ENCODE measurements at regions not wholly inside any gene's neighbourhood (a gene's known extent, or its start where the extent isn't known, plus 50 kb on each side); places are given as distances from the start of the nearest gene placed in this dataset.

DNA sequence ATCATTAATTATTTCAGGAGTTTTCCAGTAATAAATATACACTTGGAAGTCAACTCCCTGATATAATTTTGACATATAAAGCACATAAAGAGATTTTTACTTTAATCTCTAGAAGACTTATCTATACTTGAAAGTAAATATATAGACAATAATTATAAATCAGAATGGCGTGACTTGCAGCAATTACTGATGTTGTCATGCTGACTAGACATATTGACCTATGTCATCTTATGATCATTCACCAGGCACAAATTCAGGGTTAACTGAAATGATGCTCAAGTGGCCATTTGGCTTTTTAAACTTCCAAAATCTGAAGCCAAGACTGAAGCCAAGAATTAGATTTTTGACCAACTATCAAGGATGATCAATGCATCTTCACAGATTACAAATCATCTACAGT is 192.2 kb downstream of the MCHR2 start:
- Histone ChIP-seq H3K79me2 (ENCODE audit: insufficient read depth, low read length) (no peaks in the 10 kb centered on the region), H3K4me2 (ENCODE audit: insufficient read depth, insufficient read length, low read length) (no peak overlapping the region), H2BK20ac (ENCODE audit: low read depth, low read length, poor library complexity, severe bottlenecking) (no peak overlapping the region), H3K56ac (ENCODE audit: insufficient read length, low read depth, low read length) (no peak overlapping the region), H3K23ac (ENCODE audit: insufficient read length, low read depth, low read length) (no peak overlapping the region), H4K20me1 (ENCODE audit: control insufficient read depth, insufficient read depth, insufficient read length) (no peaks in the 10 kb centered on the region), H3K9me3 (ENCODE audit: control insufficient read depth, low read depth, low read length) (no peaks in the 10 kb centered on the region), H4K8ac (replicated peaks; ENCODE audit: insufficient read length, low read depth, low read length) (no peak overlapping the region), H2BK120ac (ENCODE audit: low read depth, low read length, poor library complexity, severe bottlenecking) (no peak overlapping the region), H3K9ac (ENCODE audit: extremely low read depth, insufficient read length, low read length) (no peak overlapping the region), H3K4ac (ENCODE audit: low read depth, low read length) (no peak overlapping the region), H4K5ac (ENCODE audit: insufficient read length, low read depth, low read length) (no peak overlapping the region), H2BK5ac (ENCODE audit: insufficient read length, low read length) (no peak overlapping the region), H2BK15ac (ENCODE audit: low read depth, low read length) (no peak overlapping the region), H2BK12ac (ENCODE audit: insufficient read length, low read depth, low read length) (no peak overlapping the region), H3K79me1 (ENCODE audit: insufficient read depth, low read depth, low read length, poor library complexity, severe bottlenecking) (no peaks in the 10 kb centered on the region), H3K27me3 (ENCODE audit: insufficient read depth, low read length) (no peaks in the 10 kb centered on the region), H3K14ac (ENCODE audit: insufficient read depth, low read length) (no peak overlapping the region), H4K91ac (ENCODE audit: insufficient read length, low read depth, low read length) (no peak overlapping the region), H3T11ph (ENCODE audit: low read length) (no peak overlapping the region), H2AK5ac (ENCODE audit: insufficient read length, low read length) (no peak overlapping the region), H3K4me1 (ENCODE audit: insufficient read depth, low read length) (no peaks in the 10 kb centered on the region), H3K18ac (ENCODE audit: insufficient read length, low read depth, low read length) (no peak overlapping the region), H3K23me2 (ENCODE audit: insufficient read length, low read depth, low read length, poor library complexity, severe bottlenecking) (no peaks in the 10 kb centered on the region), H3K27ac (ENCODE audit: insufficient read length, low read depth, low read length) (no peak overlapping the region), H2AFZ (ENCODE audit: low read length) (no peak overlapping the region)
- Mint-ChIP-seq H3K4me3 (no peak overlapping the region), H3K27me3 (ENCODE audit: low read depth) (peaks cover 2% of the 10 kb centered on the region; the same call in 1 of the 2 replicates), H3K9me3 (no peaks in the 10 kb centered on the region), H3K4me1 (peaks cover 4 to 6% of the 10 kb centered on the region in 2 experiments), H3K36me3 (ENCODE audit: insufficient read depth in 1 of 3, low read depth in 3 of 3) (peaks cover 0 to 4% (median 0%) of the 10 kb centered on the region in 3 experiments; a peak in 1 of 7 replicates), H3K27ac (no peak overlapping the region)
- TF ChIP-seq, protein P1, sequence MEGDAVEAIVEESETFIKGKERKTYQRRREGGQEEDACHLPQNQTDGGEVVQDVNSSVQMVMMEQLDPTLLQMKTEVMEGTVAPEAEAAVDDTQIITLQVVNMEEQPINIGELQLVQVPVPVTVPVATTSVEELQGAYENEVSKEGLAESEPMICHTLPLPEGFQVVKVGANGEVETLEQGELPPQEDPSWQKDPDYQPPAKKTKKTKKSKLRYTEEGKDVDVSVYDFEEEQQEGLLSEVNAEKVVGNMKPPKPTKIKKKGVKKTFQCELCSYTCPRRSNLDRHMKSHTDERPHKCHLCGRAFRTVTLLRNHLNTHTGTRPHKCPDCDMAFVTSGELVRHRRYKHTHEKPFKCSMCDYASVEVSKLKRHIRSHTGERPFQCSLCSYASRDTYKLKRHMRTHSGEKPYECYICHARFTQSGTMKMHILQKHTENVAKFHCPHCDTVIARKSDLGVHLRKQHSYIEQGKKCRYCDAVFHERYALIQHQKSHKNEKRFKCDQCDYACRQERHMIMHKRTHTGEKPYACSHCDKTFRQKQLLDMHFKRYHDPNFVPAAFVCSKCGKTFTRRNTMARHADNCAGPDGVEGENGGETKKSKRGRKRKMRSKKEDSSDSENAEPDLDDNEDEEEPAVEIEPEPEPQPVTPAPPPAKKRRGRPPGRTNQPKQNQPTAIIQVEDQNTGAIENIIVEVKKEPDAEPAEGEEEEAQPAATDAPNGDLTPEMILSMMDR (conservative IDR thresholded peaks at IDR 0.05): no peak
- DNase-seq: no peak
- no CpG with 5 or more reads among the region's 1 CpG for WGBS (ENCODE audit: extremely low coverage, insufficient read length, low lambda C conversion rate)

Data from H9 (cell line).